GM12878 (cell line): ENCODE measurements at regions not wholly inside any gene's neighbourhood (a gene's known extent, or its start where the extent isn't known, plus 50 kb on each side); places are given as distances from the start of the nearest gene placed in this dataset.

Source experiments
- ATAC-seq: fragments of 200-7000 bp; cut with Tn5 transposase; 3 replicates; pipeline ENCODE4 v1.9.1; 2020; ENCODE audit warnings: mild to moderate bottlenecking, moderate library complexity
- BruUV-seq: library from RNA; stranded (reverse); fragments of 400-500 nt; replicated peaks from 2 replicates; lab custom pipeline; 2021; lab: Mats Ljungman, UMichigan
- CTCF ChIA-PET: fragments of 300-600 bp; sonication (Branson Sonifier 250); formaldehyde crosslinking; extraction: SDS; loops from one replicate; lab custom pipeline; 2021; ENCODE audit warnings: inconsistent platforms; lab: Yijun Ruan, JAX
- POLR2A ChIA-PET: fragments of 350-600 bp; formaldehyde crosslinking; extraction: SDS; loops from one replicate; lab custom pipeline; 2021; ENCODE audit warnings: inconsistent platforms; lab: Charles Lee
- RAD21 ChIA-PET: fragments of 300-600 bp; sonication (Branson Sonifier 250); formaldehyde crosslinking; loops from one replicate; lab custom pipeline; 2023; ENCODE audit warnings: antibody characterized with exemption; ENCODE audit not compliant: unreplicated experiment; lab: Charles Lee
- SMC1A ChIA-PET: fragments of 300-600 bp; sonication (Branson Sonifier 250); formaldehyde crosslinking; loops from one replicate; lab custom pipeline; 2023; ENCODE audit not compliant: unreplicated experiment, uncharacterized antibody; lab: Charles Lee
- DNase-seq: peaks from one replicate; pipeline ENCODE4 v3.0.0-alpha.2; 2011; ENCODE audit warnings: low read depth, low spot score
- FAIRE-seq: peaks from 3 replicates; lab custom pipeline; 2011; peaks lifted over from hg19 to GRCh38; lab: Jason Lieb, UNC
- H2AFZ ChIP-seq: 2 replicates; pipeline ENCODE4 v1.6.0; 2011; ENCODE audit warnings: low read depth, low read length, control low read depth; ENCODE audit not compliant: control insufficient read depth
- H3K27ac ChIP-seq: 2 replicates; pipeline ENCODE4 v1.5.1; 2011; ENCODE audit warnings: control low read depth; ENCODE audit not compliant: control insufficient read depth, insufficient read depth
- H3K27me3 ChIP-seq, 2 experiments: replicated peaks in 1 of 2; 2 replicates each; pipeline versions ENCODE4 v1.6.0 to v1.6.1; 2011; ENCODE audit warnings: low read length in 1 of 2; ENCODE audit not compliant: control insufficient read depth in 2 of 2, insufficient read depth in 2 of 2
- H3K36me3 ChIP-seq, 2 experiments: 2 replicates each; pipeline ENCODE4 v1.5.1; 2011; ENCODE audit warnings: low read length in 1 of 2; ENCODE audit not compliant: control insufficient read depth in 2 of 2, insufficient read depth in 2 of 2
- H3K4me1 ChIP-seq: 2 replicates; pipeline ENCODE4 v1.6.1; 2011; ENCODE audit warnings: mild to moderate bottlenecking, low read length, moderate library complexity, mixed read lengths; ENCODE audit not compliant: control insufficient read depth, insufficient read depth
- H3K4me2 ChIP-seq: 2 replicates; pipeline ENCODE4 v1.6.0; 2011; ENCODE audit warnings: control low read depth; ENCODE audit not compliant: control insufficient read depth, insufficient read depth
- H3K4me3 ChIP-seq: fragments of 200-600 bp; sonication (generic); 2 replicates; pipeline ENCODE4 v1.5.1; 2016
- H3K79me2 ChIP-seq: 2 replicates; pipeline ENCODE4 v1.6.0; 2011; ENCODE audit warnings: low read length; ENCODE audit not compliant: control insufficient read depth, insufficient read depth
- H3K9ac ChIP-seq: 2 replicates; pipeline ENCODE4 v1.8.0; 2011; ENCODE audit warnings: low read length, control low read depth, mixed read lengths; ENCODE audit not compliant: control insufficient read depth, insufficient read depth
- H3K9me3 ChIP-seq: replicated peaks from 3 replicates; pipeline ENCODE4 v1.5.1; 2011; ENCODE audit warnings: mild to moderate bottlenecking, low read length; ENCODE audit not compliant: control insufficient read depth, insufficient read depth
- H4K20me1 ChIP-seq: 2 replicates; pipeline ENCODE4 v1.6.0; 2011; ENCODE audit not compliant: control insufficient read depth, insufficient read depth
- BHLHE40 ChIP-seq, 2 experiments: fragments of 450-650 bp in 1 of 2; IDR thresholded peaks; 2 replicates each; pipeline ENCODE4 v1.6.1; 2011 to 2017; ENCODE audit warnings: low read depth in 2 of 2, borderline replicate concordance in 1 of 2, improper control_type of control experiment in 1 of 2, low read length in 1 of 2, mild to moderate bottlenecking in 1 of 2
- BMI1 ChIP-seq: fragments of 450-650 bp; IDR thresholded peaks from 2 replicates; pipeline ENCODE4 v1.6.1; 2016; ENCODE audit warnings: mild to moderate bottlenecking, moderate library complexity, borderline replicate concordance
- IRF4 ChIP-seq: IDR thresholded peaks from 2 replicates; pipeline ENCODE4 v1.6.1; 2011; ENCODE audit warnings: low read depth, low read length
- KAT2A ChIP-seq: conservative IDR thresholded peaks from 2 replicates; pipeline ENCODE4 v1.6.1; 2011; ENCODE audit warnings: low read depth, low read length; ENCODE audit not compliant: control insufficient read depth
- RAD21 ChIP-seq: IDR thresholded peaks from 2 replicates; pipeline ENCODE4 v1.6.1; 2011; ENCODE audit warnings: mild to moderate bottlenecking, low read depth, low read length, moderate library complexity; ENCODE audit not compliant: insufficient read depth
- RB1 ChIP-seq: fragments of 450-650 bp; formaldehyde crosslinking; IDR thresholded peaks from 2 replicates; pipeline ENCODE4 v1.6.1; 2017; ENCODE audit warnings: mild to moderate bottlenecking, borderline replicate concordance
- RBBP5 ChIP-seq: fragments of 200-600 bp; sonication (generic); conservative IDR thresholded peaks from 2 replicates; pipeline ENCODE4 v1.6.1; 2016
- REST ChIP-seq: IDR thresholded peaks from 2 replicates; pipeline ENCODE4 v1.6.1; 2012; ENCODE audit warnings: mild to moderate bottlenecking, low read depth, low read length
- TBL1XR1 ChIP-seq: IDR thresholded peaks from 2 replicates; pipeline ENCODE4 v1.6.1; 2012; ENCODE audit warnings: low read depth, low read length, improper control_type of control experiment
- ZSCAN29 ChIP-seq: fragments of 450-650 bp; IDR thresholded peaks from 2 replicates; pipeline ENCODE4 v1.6.1; 2017; ENCODE audit warnings: mild to moderate bottlenecking, moderate library complexity
- ZZZ3 ChIP-seq: IDR thresholded peaks from 2 replicates; pipeline ENCODE4 v1.6.1; 2011; ENCODE audit warnings: low read depth; ENCODE audit not compliant: control insufficient read depth, insufficient read length
- WGBS: methylation state at CpG from one replicate; pipeline ENCODE4 v1.1.6; 2016; ENCODE audit warnings: low lambda C conversion rate; ENCODE audit not compliant: insufficient replicate concordance, insufficient coverage; ENCODE audit errors: missing lambda C conversion rate; 5-methylcytosine and 5-hydroxymethylcytosine counted together
- in situ Hi-C: fragments of 300-500 bp; cut with MboI; formaldehyde crosslinking; loops from 9 replicates; pipeline ENCODE4 v1.14.3; 2018; ENCODE audit warnings: mixed read lengths
- intact Hi-C: fragments of 100-400 bp; cut with micrococcal nuclease; formaldehyde crosslinking; loops from one replicate; pipeline ENCODE4 v1.14.2; 2022; ENCODE audit not compliant: unreplicated experiment

GRCh38 chr13:111662895-111663294, 342.5 kb downstream of the TEX29 start:
- Histone ChIP-seq H3K79me2 (no peaks in the 10 kb centered on the region), H3K27me3 (no peaks in the 10 kb centered on the region), H3K4me1 (no peaks in the 10 kb centered on the region), H2AFZ (no peak overlapping the region), H3K4me3 (no peak overlapping the region), H3K4me2 (no peak overlapping the region), H3K9me3 (no peaks in the 10 kb centered on the region; the same call in 2 of the 3 replicates), H3K9ac (no peak overlapping the region), H3K27ac (no peak overlapping the region), H4K20me1 (no peaks in the 10 kb centered on the region), H3K36me3 (no peaks in the 10 kb centered on the region)
- RAD21 ChIA-PET: no interaction called here
- DNase-seq (no peak), ATAC-seq (no peak), FAIRE-seq (no peak)
- SMC1A ChIA-PET: no interaction called here
- in situ Hi-C loops (no loop called here), intact Hi-C loops (no loop called here)
- no peak for TF ChIP-seq REST
- no peak for TF ChIP-seq IRF4
- TF ChIP-seq TBL1XR1: no peak
- no peak for TF ChIP-seq RAD21
- no peak for TF ChIP-seq RB1
- TF ChIP-seq BMI1: no peak
- TF ChIP-seq ZZZ3: no peak
- no peak for TF ChIP-seq RBBP5
- no peak for TF ChIP-seq ZSCAN29
- no peak for TF ChIP-seq KAT2A
- no peak for TF ChIP-seq BHLHE40 (IDR thresholded peaks at IDR 0.05; ENCODE audit: borderline replicate concordance in 1 of 2, low read depth in 2 of 2, low read length in 1 of 2)
- WGBS: 8% methylated on average over 4 of the region's 4 CpGs
- BruUV-seq: no TSS peak
- CTCF ChIA-PET: no interaction called here
- POLR2A ChIA-PET: no interaction called here
